Transverse colon (tissue), 4 donors: ENCODE measurements at regions not wholly inside any gene's neighbourhood (a gene's known extent, or its start where the extent isn't known, plus 50 kb on each side); places are given as distances from the start of the nearest gene placed in this dataset.
A peak's percentile ranks its signal among the peaks of the same experiment; 100 is the strongest.

Experiments used
- DNase-seq: peaks from one replicate; pipeline ENCODE4 v3.0.0-alpha.2; 2019
- H3K27ac ChIP-seq, 4 donors: fragments of 200-600 bp; sonication (generic); 2 replicates each; pipeline ENCODE4 v1.5.1; 2016 to 2018; ENCODE audit warnings: inconsistent platforms in 4 of 4
- H3K27me3 ChIP-seq: fragments of 200-600 bp; sonication (generic); 2 replicates; pipeline ENCODE4 v1.5.1; 2017; ENCODE audit warnings: inconsistent platforms
- H3K36me3 ChIP-seq, 4 donors: fragments of 200-600 bp; sonication (generic); 2 replicates each; pipeline ENCODE4 v1.5.1; 2017 to 2019; ENCODE audit warnings: inconsistent platforms in 4 of 4
- H3K4me1 ChIP-seq, 4 donors: fragments of 200-600 bp; sonication (generic); 2 replicates each; pipeline ENCODE4 v1.5.1; 2017 to 2020; ENCODE audit warnings: inconsistent platforms in 4 of 4
- H3K4me3 ChIP-seq, 4 donors: fragments of 200-600 bp; sonication (generic); 1 replicate in 1 of 4; 2 replicates in 3 of 4; pipeline versions ENCODE4 v1.5.1 to v1.6.1; 2017 to 2019; ENCODE audit warnings: inconsistent platforms in 4 of 4
- H3K9me3 ChIP-seq, 2 donors: fragments of 200-600 bp; sonication (generic); 2 replicates each; pipeline ENCODE4 v1.5.1; 2017 to 2019; ENCODE audit warnings: inconsistent platforms in 2 of 2
- CTCF ChIP-seq, 5 experiments: fragments of 200-600 bp in 3 of 5; fragments of 450-650 bp in 2 of 5; sonication (generic) in 3 of 5; IDR thresholded peaks; 1 replicate in 2 of 5; 2 replicates in 3 of 5; pipeline ENCODE4 v1.5.1; 2016 to 2017; ENCODE audit warnings: antibody characterized with exemption in 5 of 5, inconsistent platforms in 3 of 5, mild to moderate bottlenecking in 2 of 5, moderate library complexity in 1 of 5
- EP300 ChIP-seq: sonication (generic); formaldehyde crosslinking; IDR thresholded peaks from one replicate; pipeline ENCODE4 v1.6.1; 2017; ENCODE audit warnings: antibody characterized with exemption, low read depth
- POLR2A ChIP-seq: fragments of 450-650 bp; IDR thresholded peaks from one replicate; pipeline ENCODE4 v1.6.1; 2016; ENCODE audit warnings: antibody characterized with exemption, mild to moderate bottlenecking, moderate library complexity
- POLR2AphosphoS5 ChIP-seq, 3 donors: sonication (generic); formaldehyde crosslinking; IDR thresholded peaks; one replicate each; pipeline ENCODE4 v1.6.1; 2016; ENCODE audit warnings: antibody characterized with exemption in 3 of 3
- WGBS, 2 donors: methylation state at CpG; one replicate each; pipeline ENCODE4 v1.1.5; 2018; ENCODE audit warnings: low coverage in 1 of 2; 5-methylcytosine and 5-hydroxymethylcytosine counted together
- in situ Hi-C, 4 donors: fragments of 200-750 bp; cut with MboI; loops; one replicate each; pipeline versions ENCODE4 v1.15.0 to v1.15.1; 2017; ENCODE audit warnings: low sequenced_read_pairs in 3 of 4, low pct_ligation_motif_present in 1 of 4, low pct_unique_long_range_greater_than_20kb in 1 of 4
- intact Hi-C: fragments of 100-400 bp; cut with DNase I; formaldehyde crosslinking; loops from one replicate; pipeline ENCODE4 v1.15.1; 2023; ENCODE audit warnings: low total_unique reads

GRCh38 chr13:33743438-33744368, 74.2 kb upstream of the RFC3 start:
- intact Hi-C loops = no loop called here
- TF ChIP-seq CTCF (IDR thresholded peaks at IDR 0.05) (no peak), POLR2A (no peak), POLR2AphosphoS5 (IDR thresholded peaks at IDR 0.05) (no peak), EP300 (no peak)
- H3K27ac ChIP-seq = no peak overlapping the region

GRCh38 chr13:33744589-33745369, 73.2 kb upstream of the RFC3 start:
- H3K36me3 ChIP-seq = no peaks in the 10 kb centered on the region
- peaks cover 0 to 8% (median 2%) of the 10 kb centered on the region in 4 donors for H3K4me1 ChIP-seq
- DNase-seq = no peak
- in situ Hi-C loops = no loop called here
- no peaks in the 10 kb centered on the region for H3K27me3 ChIP-seq
- H3K27ac ChIP-seq = no peak overlapping the region
- TF ChIP-seq CTCF (IDR thresholded peaks at IDR 0.05) = no peak
- no peak for TF ChIP-seq POLR2AphosphoS5 (IDR thresholded peaks at IDR 0.05)
- TF ChIP-seq POLR2A = no peak
- no peak for TF ChIP-seq EP300
- intact Hi-C loops = no loop called here
- H3K4me3 ChIP-seq = no peak overlapping the region
- H3K9me3 ChIP-seq = no peaks in the 10 kb centered on the region
- WGBS, 2 donors = 56 to 58% methylated on average over 3 of the region's 3 CpGs

More at GRCh38 chr13:33743438-33744368, 74.2 kb upstream of the RFC3 start:
- H3K36me3 ChIP-seq = no peaks in the 10 kb centered on the region
- H3K4me3 ChIP-seq = no peak overlapping the region
- WGBS, 2 donors = 74 to 83% methylated on average over 3 to 6 of the region's 6 CpGs
- no peaks in the 10 kb centered on the region for H3K9me3 ChIP-seq
- no peak for DNase-seq
- H3K27me3 ChIP-seq = no peaks in the 10 kb centered on the region
- in situ Hi-C loops = no loop called here
- H3K4me1 ChIP-seq = peaks cover 0 to 8% (median 2%) of the 10 kb centered on the region in 4 donors

- Histone ChIP-seq H3K27ac (no peak overlapping the region), H3K36me3 (no peaks in the 10 kb centered on the region), H3K9me3 (no peaks in the 10 kb centered on the region), H3K27me3 (no peaks in the 10 kb centered on the region), H3K4me3 (no peak overlapping the region), H3K4me1 (peaks cover 0 to 8% (median 2%) of the 10 kb centered on the region in 4 donors)
- no peak for TF ChIP-seq POLR2A
- no peak for TF ChIP-seq CTCF (IDR thresholded peaks at IDR 0.05)
- no peak for TF ChIP-seq POLR2AphosphoS5 (IDR thresholded peaks at IDR 0.05)
- TF ChIP-seq EP300 = no peak
- intact Hi-C loops = no loop called here
- 67 to 76% methylated on average over 7 of the region's 7 CpGs for whole genome bisulfite sequencing, 2 donors
- peak; percentile 11 for DNase-seq
- in situ Hi-C loops = no loop called here
Measured at GRCh38 chr13:33745370-33746324, 72.3 kb upstream of the RFC3 start.
